GM12892 (cell line): ENCODE measurements at regions not wholly inside any gene's neighbourhood (a gene's known extent, or its start where the extent isn't known, plus 50 kb on each side); places are given as distances from the start of the nearest gene placed in this dataset.

Experiments
- DNase-seq: peaks from one replicate; pipeline ENCODE4 v3.0.0; 2011; ENCODE audit not compliant: insufficient read length
- FAIRE-seq: peaks from 2 replicates; lab custom pipeline; 2011; peaks lifted over from hg19 to GRCh38; lab: Jason Lieb, UNC
- POLR2A ChIP-seq: IDR thresholded peaks from 2 replicates; pipeline ENCODE4 v1.6.1; 2011; ENCODE audit warnings: low read depth, low read length, control low read depth
- POLR2AphosphoS5 ChIP-seq: IDR thresholded peaks from 2 replicates; pipeline ENCODE4 v1.6.1; 2011; ENCODE audit warnings: low read depth, low read length, control low read depth
- TAF1 ChIP-seq: IDR thresholded peaks from 2 replicates; pipeline ENCODE4 v1.6.1; 2011; ENCODE audit warnings: low read depth, mild to moderate bottlenecking, control low read depth, low read length, borderline replicate concordance

DNA sequence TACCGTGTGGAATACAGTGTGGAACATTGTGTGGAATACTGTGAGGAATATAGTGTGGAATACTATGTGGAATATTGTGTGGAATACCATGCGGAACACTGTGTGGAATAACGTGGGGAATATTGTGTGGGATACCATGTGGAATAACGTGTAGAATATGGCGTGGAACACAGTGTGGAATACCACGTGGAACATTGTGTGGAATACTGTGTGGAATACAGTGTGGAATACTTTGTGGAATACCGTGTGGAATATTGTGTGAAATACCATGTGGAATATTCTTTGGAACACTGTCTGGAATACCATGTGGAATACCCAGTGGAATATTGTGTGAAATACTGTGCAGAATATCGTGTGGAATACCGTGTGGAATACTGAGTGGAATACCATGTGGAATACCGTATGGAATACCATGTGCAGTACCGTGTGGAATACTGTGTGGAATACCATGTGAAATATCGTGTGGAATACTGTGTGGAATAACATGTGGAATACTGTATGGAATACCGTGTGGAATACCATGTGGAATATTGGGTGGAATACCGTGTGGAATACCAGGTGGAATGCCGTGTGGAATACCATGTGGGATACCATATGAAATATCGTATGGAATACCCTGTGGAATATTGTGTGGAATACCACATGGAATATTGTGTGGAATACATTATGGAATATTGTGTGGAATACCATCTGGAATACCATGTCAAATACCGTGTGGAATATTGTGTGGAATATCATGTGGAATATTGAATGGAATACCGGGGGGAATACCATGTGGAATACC is 133.1 kb upstream of the CHST15 start:
- no peak for TF ChIP-seq TAF1
- TF ChIP-seq POLR2A, result no peak
- no peak for TF ChIP-seq POLR2AphosphoS5
- no peak for DNase-seq
- no peak for FAIRE-seq

DNA sequence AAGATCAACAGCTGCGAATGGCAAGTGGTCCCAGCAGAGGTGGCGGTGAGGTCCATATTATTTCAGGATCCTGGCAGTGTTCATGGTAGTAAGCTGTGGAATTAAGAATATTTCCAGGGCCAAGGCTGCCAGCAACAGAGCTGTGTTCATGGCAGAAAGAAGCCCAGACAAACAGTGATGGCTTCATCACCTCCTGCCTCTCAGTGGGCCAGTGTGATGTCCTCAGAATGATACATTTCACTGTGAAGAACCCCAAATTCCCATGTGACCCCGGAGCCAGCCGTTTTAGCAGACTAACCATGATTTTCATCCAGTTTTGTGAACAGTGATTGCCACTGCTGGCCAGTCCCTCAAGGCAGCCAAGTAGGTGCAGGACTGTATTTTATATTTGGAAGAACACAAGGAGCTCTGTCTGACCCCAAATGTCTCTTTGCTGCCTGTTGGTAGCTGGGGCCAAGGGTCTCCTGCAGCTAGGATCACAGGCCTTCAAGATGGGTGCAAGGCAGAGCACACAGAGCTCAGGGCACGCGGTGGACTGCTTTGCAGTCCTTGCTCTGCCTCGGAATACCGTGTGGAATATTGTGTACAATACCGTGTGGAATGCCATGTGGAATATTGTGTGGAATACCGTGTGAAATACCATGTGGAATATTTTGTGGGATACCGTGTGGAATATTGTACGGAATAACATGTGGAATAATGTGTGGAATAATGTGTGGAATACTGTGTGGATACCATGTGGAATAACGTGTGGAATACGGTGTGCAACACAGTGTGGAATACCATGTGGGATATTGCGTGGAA is 132.3 kb upstream of the CHST15 start:
- DNase-seq, result no peak
- no peak for FAIRE-seq
- TF ChIP-seq TAF1, result no peak
- no peak for TF ChIP-seq POLR2A
- TF ChIP-seq POLR2AphosphoS5, result no peak

DNA sequence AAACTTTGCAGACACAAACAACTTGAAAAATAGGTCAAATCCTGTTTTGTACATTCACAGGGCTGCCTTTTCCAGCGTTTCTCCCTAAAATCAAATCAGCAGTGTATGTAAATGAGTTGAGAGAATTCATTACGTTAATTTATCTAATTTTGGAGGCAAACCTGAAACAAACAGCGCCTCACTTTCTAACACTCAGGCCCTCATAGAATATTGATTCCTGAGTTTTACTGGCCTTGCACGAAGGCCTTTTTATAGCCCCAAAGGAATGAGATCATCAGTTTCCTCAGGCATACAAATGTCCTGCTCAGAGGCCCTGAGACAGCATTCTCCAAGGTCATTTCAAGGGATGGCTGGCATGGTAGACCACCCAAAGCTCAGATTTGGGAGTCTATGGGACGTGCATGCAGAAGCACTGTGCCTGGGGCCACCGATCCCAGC is 131.7 kb upstream of the CHST15 start:
- FAIRE-seq, result no peak
- TF ChIP-seq POLR2A (no peak), TAF1 (no peak), POLR2AphosphoS5 (no peak)
- DNase-seq, result no peak

DNA sequence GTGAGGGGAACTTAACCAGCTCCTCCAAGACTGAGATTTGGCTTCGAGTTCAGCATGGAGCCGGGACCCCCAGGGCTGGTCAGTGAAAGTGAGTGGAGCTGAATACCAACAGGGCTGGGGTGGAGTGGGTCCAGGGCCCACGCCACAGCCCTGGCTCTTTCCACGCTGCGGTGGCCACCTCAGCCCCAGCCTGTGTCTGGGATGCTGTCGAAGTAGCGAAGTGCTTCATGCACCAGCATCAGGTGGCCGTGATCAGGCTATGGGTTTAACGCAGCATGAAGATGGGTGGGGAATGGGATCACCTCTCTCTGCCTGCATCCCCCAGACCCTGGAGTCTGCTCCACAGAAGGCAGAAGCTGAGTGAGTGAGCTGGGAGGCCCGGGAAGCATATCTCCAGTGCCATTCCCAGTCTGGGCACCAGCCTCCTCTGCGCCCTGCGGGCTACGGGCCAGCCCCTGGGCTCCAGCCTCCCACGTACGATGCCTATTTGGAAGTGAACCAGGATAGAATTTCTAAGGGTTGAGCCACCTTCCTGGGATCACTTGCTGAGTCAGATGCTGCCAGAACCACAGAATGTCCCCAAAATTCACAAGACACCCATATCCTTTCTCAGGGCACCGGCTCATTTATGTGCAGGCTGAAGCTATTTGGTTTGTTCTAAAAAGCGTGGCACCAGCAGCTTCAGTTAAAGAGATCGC is 131.1 kb upstream of the CHST15 start:
- no peak for DNase-seq
- no peak for FAIRE-seq
- TF ChIP-seq POLR2AphosphoS5, result no peak
- TF ChIP-seq POLR2A, result no peak
- TF ChIP-seq TAF1, result no peak

DNA sequence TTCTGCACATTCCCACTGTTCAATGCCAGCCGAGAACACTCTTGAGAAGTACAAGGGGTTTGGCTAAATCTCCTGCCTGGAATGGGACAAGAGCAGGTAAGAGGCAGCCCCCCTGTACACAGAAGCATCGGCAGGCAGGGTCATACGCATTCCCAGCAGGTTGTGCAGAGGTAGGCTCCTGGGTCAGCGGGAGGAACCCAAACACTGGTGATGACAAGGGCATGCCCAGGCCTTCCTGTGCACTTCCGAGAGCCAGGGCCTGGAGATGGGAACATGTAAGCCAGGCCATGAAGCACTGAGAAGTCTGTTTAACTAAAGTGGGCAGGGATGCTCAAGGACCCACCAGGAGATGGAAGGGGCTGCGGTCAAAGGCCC is 130.3 kb upstream of the CHST15 start:
- FAIRE-seq (no peak), DNase-seq (no peak)
- TF ChIP-seq TAF1, result no peak
- no peak for TF ChIP-seq POLR2AphosphoS5
- no peak for TF ChIP-seq POLR2A

DNA sequence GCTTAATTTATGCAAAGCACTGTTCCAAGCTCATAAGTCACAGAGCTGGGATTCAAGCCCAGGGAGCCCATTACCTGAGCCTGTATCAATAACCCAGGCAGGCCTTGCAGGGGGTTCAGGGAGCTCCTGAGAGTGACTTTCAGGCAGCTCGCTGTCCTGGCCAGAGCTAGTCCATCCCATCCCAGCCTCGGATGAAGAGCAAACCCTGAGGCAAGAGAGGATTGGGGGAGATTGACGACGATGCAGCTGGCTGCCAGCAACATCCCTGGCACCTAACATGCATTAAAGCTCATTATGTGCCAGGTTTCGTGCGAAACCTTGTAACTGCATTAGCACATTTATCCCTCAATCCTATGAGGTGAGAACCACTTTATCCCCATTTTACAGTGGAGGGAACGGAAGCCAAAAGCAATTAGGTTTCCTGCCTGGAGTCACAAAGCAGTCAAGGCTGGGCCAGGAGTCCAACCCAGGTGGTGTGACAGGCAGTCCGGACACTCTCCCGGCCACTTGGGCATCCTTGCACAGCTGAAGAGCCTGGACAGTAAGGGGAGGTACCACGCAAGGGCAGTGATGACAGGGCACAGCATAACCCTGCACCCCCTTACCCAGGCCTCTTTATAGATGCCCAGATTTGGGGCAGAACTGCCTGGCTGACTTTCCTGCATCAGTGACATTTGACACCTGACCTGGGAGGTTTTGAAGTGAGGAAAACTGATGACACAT is 129.8 kb upstream of the CHST15 start:
- no peak for FAIRE-seq
- TF ChIP-seq POLR2A, result no peak
- TF ChIP-seq POLR2AphosphoS5, result no peak
- TF ChIP-seq TAF1, result no peak
- DNase-seq, result no peak

DNA sequence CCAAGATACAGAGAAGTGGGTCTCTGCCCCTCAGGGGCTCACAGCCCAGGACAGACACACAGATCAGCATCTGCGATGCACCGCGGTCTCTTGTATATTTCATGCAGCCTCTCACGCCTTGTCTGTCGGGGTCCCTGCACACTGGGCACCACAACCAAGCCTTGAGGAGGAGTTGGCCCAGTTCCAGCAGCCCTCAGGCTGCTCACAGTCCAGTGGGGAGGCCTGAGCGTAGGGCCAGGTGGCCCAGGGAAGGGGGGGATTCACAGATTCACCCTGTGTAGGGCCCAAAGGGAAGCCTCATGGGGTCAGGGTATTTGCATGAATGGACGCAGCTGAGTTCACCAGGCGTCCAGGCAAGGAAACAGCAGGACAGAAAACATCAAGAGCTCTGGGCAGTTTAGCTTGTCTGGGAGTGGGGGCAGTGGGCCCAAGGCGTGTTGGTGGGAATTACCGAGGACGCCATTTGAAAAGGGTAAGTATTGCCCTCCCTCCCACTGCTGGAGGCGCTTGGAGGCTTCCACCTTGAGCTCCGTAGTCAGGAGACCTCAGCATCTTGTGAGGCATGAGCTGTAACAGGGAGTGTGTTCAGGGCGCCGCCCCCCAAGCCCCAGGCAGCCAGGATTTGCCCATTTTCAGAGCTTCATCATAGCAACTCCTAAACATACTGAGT is 129.1 kb upstream of the CHST15 start:
- TF ChIP-seq POLR2A (no peak), POLR2AphosphoS5 (no peak), TAF1 (no peak)
- DNase-seq, result peak; percentile 34
- FAIRE-seq, result no peak

DNA sequence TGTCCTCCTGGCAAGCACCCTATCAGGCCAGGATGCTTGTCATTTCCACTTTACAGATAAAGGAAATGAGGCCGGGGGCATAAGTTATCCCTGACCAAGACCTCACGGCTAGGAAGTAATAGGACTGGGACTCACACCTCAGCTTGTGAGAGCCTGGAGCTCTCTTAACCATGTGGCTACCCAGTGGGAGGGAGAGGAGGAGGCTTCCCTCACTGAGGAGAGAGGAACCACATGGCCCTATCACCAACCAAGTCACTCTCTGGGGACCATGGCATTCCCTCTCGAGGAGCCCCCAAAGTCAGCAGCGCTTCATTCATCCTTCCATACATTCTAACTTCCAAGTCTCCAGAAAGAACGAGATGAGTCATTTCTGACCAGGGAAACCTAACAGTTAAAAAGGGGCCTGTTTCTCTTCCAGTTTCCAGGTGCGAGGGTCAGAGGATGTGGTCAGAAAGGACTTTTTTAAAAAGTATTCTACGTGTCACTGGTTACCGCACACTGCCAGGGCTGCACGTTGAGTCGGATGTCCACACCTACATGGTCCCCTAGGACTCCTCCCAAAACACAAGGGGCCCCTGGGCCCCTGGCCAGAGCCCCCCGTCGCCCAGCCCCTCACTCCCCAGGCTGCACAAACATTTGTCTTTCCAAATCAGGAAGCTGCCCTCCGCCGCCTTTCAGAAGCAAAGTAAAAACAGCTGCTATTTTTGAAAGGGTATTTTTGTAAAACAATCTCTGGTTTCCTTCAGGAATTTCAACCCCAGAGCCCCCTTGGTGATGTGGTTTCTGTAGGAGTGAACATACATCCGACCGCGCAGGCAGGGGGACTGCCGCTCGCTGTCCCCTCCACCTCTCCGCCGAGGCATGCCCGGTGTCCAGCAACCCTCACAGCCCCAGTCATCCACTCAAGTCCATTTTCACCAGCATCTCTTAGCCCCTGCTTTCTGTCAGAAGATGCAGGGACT is 128.2 kb upstream of the CHST15 start:
- TF ChIP-seq TAF1, result no peak
- TF ChIP-seq POLR2A, result no peak
- no peak for TF ChIP-seq POLR2AphosphoS5
- FAIRE-seq (no peak), DNase-seq (peak; percentile 57)

DNA sequence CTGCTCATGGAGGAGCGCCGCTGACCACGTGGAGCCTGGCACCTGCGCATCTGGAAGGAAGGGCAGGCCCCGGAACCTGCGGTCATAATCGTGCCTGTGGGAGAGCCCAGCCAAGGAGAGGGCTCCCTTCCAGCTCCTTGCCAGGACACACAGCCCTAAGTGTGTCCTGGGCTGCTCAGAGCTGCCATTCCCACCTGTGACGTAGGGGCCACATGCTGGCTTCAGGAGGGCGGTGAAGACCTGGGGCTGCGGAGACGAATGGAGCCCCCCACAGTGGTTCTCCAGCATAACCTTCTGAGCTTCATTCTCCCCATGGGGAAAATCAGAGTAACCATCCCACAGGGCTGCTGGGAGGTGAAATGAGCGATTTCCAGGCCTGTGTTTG is 127.6 kb upstream of the CHST15 start:
- FAIRE-seq (no peak), DNase-seq (no peak)
- TF ChIP-seq POLR2AphosphoS5, result no peak
- TF ChIP-seq POLR2A, result no peak
